Activated CD4-positive, alpha-beta T cell treated with anti-CD3 and anti-CD28 coated beads, Interleukin-2, amount 10 ng/mL, durations not matched to agents 7 days and 5 days (primary cell): ENCODE measurements at regions not wholly inside any gene's neighbourhood (a gene's known extent, or its start where the extent isn't known, plus 50 kb on each side); places are given as distances from the start of the nearest gene placed in this dataset.

Experiments used
- CTCF ChIA-PET: fragments of 350-600 bp; sonication (Branson Sonifier 250); formaldehyde crosslinking; loops from one replicate; lab custom pipeline; 2021; ENCODE audit warnings: antibody characterized with exemption; lab: Charles Lee
- POLR2A ChIA-PET: fragments of 350-600 bp; sonication (Branson Sonifier 250); formaldehyde crosslinking; loops from one replicate; lab custom pipeline; 2021; ENCODE audit warnings: antibody characterized with exemption; lab: Charles Lee
- DNase-seq: peaks from one replicate; pipeline ENCODE4 v3.0.0-alpha.2; 2020
- H3K27ac Mint-ChIP-seq: one replicate; pipeline ENCODE4 v1.8.0; 2021; ENCODE audit warnings: mild to moderate bottlenecking, moderate library complexity, mixed read lengths
- H3K27me3 Mint-ChIP-seq: one replicate; pipeline ENCODE4 v1.8.0; 2021; ENCODE audit warnings: mixed read lengths
- H3K36me3 Mint-ChIP-seq: one replicate; pipeline ENCODE4 v1.8.0; 2021; ENCODE audit warnings: low read depth, mixed read lengths
- H3K4me1 Mint-ChIP-seq: one replicate; pipeline ENCODE4 v1.8.0; 2021; ENCODE audit warnings: mixed read lengths
- H3K4me3 Mint-ChIP-seq: one replicate; pipeline ENCODE4 v1.8.0; 2021; ENCODE audit warnings: mild to moderate bottlenecking, moderate library complexity, mixed read lengths
- H3K9me3 Mint-ChIP-seq: one replicate; pipeline ENCODE4 v1.8.0; 2021; ENCODE audit warnings: mixed read lengths

DNA sequence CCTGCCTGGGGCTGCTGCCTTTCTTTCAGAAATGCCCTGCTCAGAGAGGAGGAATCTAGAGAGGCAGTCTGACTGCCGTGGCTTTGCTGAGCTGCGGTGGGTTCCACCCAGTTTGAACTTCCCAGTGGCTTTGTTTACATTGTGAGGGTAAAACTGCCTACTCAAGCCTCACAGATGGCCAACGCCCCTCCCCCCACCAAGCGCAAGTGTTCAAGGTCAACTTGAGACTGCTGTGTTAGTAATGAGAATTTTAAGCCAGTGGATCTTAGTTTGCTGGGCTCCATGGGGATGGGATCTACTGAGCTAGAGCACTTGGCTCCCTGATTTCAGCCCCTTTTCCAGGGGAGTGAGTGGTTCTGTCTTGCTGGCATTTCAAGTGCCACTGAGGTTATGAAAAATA is 819.2 kb downstream of the NLGN4Y start:
- CTCF ChIA-PET, result no interaction called here
- POLR2A ChIA-PET, result no interaction called here
- no peaks in the 10 kb centered on the region for H3K4me1 Mint-ChIP-seq
- H3K27ac Mint-ChIP-seq, result no peak overlapping the region
- H3K4me3 Mint-ChIP-seq, result no peak overlapping the region
- DNase-seq, result no peak
- H3K36me3 Mint-ChIP-seq, result no peaks in the 10 kb centered on the region
- peaks cover 4% of the 10 kb centered on the region for H3K9me3 Mint-ChIP-seq
- H3K27me3 Mint-ChIP-seq, result no peaks in the 10 kb centered on the region

DNA sequence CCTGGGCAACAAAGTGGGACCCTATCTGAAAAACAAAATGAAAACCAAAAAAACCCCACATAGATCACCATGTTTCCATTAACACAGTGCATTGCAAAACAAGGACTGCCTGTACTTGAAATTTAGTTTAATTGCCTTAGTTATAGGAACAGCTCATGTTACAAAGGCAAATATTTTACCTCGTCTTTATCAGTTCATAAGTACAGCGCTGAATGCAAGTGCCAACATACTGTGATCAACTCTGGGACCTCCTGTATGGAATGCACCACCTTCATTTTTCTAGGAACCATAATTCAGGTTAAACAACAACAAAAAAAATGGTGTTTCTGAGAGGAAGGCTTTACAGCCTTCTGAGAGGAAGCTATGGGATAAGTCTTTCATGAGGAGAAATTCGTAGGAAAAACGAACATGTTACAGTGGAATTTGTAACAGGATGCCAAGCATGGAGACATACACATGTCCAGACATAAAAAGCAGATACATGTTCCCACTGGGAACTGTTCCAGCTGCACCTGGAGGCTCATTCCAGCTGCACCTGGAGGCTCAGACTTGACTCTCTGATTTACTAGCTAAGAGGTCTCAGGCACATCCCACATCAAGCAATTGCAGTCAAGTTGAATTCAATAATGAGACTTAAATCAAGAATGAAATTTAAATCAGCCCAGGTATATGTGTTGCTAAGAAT is 821.3 kb downstream of the NLGN4Y start:
- H3K9me3 Mint-ChIP-seq, result peaks cover 4% of the 10 kb centered on the region
- CTCF ChIA-PET, result no interaction called here
- H3K4me1 Mint-ChIP-seq, result no peaks in the 10 kb centered on the region
- no peaks in the 10 kb centered on the region for H3K36me3 Mint-ChIP-seq
- POLR2A ChIA-PET, result no interaction called here
- no peak overlapping the region for H3K4me3 Mint-ChIP-seq
- H3K27ac Mint-ChIP-seq, result no peak overlapping the region
- no peak for DNase-seq
- no peaks in the 10 kb centered on the region for H3K27me3 Mint-ChIP-seq

DNA sequence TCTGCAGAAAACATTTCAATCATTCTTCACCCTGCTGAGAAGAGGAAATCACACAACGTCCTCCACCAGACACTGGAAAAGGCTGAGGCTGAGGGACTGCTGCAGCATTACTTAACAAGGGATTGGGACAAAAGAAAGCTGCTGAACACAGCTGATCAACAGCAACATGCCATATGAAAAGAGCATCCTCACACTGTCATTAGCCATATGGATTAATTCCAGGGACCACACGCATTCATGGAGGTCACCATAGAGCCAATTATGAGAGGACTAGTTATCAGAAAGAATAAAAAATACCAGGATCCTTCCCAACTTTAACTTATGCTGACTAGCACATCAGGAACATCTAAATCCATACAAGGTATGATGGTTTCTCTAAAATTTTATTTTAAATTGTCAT is 825.0 kb downstream of the NLGN4Y start:
- POLR2A ChIA-PET, result no interaction called here
- H3K9me3 Mint-ChIP-seq, result no peaks in the 10 kb centered on the region

DNA sequence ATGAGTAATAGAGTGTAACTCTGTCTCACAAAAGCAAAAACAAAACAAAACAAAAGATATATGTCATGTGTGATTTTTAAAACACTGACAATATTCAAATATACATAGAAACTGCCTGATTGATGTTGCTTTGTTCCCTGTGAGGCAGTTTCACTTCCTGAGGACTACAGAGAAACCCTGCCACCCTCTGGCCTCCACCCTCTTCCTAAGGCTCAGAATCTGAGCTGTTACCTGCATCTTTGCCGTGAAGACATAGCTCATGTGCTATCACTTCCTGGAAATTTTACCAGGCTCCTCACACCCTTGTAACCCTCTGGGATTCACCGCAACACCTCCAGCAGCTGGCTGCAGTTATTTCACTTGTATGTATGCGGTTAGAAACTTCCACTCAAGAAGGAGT is 831.0 kb downstream of the NLGN4Y start:
- Mint-ChIP-seq H3K9me3 (no peaks in the 10 kb centered on the region), H3K4me1 (peaks cover 13% of the 10 kb centered on the region), H3K4me3 (no peak overlapping the region), H3K27ac (peak overlapping the region; percentile 78), H3K36me3 (no peaks in the 10 kb centered on the region), H3K27me3 (peaks cover 2% of the 10 kb centered on the region)
- POLR2A ChIA-PET, result no interaction called here
- CTCF ChIA-PET, result no interaction called here
- DNase-seq, result peak; percentile 14

More for the DNA sequence above, 825.0 kb downstream of the NLGN4Y start:
- CTCF ChIA-PET, result no interaction called here
- H3K4me3 Mint-ChIP-seq, result no peak overlapping the region
- no peak overlapping the region for H3K27ac Mint-ChIP-seq
- peaks cover 3% of the 10 kb centered on the region for H3K4me1 Mint-ChIP-seq
- no peak for DNase-seq
- H3K27me3 Mint-ChIP-seq, result peaks cover 2% of the 10 kb centered on the region
- H3K36me3 Mint-ChIP-seq, result no peaks in the 10 kb centered on the region

DNA sequence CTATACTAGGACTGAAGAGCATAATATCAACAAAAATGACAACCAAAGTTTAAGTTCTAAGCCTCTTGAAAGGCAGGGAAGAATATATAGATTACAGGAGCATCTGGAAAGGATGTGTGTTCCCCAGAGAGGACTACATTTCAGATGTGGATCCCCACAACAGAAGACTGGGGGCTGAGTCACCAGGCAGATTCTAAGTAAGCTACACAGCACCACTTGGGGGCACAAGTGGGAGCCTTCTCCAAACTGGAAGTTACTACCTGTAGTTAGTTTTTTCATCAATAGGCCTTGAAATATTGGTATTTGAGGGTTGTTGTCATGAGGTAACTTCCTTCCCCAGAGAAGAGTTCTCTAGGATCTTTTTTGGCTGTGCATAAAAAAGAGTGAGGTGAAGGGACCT is 836.1 kb downstream of the NLGN4Y start:
- Mint-ChIP-seq H3K27ac (no peak overlapping the region), H3K4me3 (no peak overlapping the region), H3K36me3 (no peaks in the 10 kb centered on the region), H3K27me3 (no peaks in the 10 kb centered on the region), H3K9me3 (no peaks in the 10 kb centered on the region), H3K4me1 (peaks cover 6% of the 10 kb centered on the region)
- ChIA-PET POLR2A (no interaction called here), CTCF (no interaction called here)
- no peak for DNase-seq

DNA sequence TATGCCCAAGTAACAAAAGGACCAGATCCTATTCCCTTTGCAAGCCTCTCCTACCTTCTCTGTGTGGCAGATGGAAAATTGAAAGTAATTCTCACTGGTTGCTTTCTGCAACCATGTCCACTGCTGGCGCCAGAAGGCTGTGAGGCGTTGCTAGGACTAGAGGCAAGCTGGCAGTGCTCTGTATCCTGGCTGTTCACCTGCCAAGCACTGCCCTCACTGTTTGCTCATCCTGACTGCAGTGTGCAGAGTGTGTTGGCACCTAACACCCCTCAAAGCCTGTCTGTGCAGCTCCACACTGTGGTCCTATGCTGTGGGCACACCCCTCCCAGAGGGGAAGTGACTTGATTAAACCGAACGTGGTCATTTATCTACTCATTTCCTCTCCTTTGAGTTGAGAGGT is 840.7 kb downstream of the NLGN4Y start:
- DNase-seq, result no peak
- ChIA-PET POLR2A (no interaction called here), CTCF (no interaction called here)
- Mint-ChIP-seq H3K9me3 (no peaks in the 10 kb centered on the region), H3K4me3 (no peak overlapping the region), H3K36me3 (no peaks in the 10 kb centered on the region), H3K27ac (no peak overlapping the region), H3K27me3 (peaks cover 3% of the 10 kb centered on the region), H3K4me1 (no peaks in the 10 kb centered on the region)

DNA sequence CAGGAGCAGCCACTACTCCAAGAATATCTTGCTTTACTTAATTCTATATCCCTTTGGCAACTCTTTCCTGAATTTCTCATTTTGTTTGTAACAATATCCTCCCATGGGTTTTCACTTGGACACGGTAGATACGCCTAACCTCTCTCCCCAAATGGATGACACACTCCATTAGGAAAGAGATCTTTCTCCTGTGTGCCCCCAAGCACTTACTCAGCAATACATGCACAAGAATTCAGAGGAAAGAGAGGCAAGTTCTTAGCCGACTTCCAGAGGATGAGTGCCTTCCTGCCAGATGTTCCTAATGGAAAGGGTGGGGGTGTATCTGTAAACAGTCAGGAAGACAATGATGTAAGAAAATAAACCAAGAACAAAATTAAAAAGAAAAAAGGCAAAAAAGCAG is 844.5 kb downstream of the NLGN4Y start:
- Mint-ChIP-seq H3K9me3 (no peaks in the 10 kb centered on the region), H3K27me3 (peaks cover 12% of the 10 kb centered on the region), H3K4me1 (no peaks in the 10 kb centered on the region), H3K4me3 (no peak overlapping the region), H3K36me3 (no peaks in the 10 kb centered on the region), H3K27ac (no peak overlapping the region)
- ChIA-PET CTCF (no interaction called here), POLR2A (no interaction called here)
- DNase-seq, result no peak

DNA sequence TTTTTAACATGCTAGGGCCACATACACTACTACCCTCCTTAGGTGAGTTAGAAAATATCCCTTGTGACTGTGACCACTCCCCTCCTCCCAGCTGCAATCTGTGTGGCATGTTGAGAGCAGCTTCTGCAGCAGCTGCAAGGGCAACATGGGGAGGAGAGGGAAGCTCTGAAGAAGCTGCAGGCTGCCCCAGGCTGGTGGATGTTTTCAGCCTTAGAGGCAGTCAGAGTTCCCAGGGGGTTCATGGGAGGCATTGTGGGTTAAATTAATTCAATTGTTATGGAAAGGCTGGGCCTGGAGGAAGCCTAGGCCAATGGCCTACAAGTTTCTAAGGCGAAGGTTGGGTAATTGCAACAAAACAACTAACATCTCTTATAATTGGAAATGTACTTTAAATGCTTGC is 860.8 kb downstream of the NLGN4Y start:
- Mint-ChIP-seq H3K27ac (no peak overlapping the region), H3K9me3 (no peaks in the 10 kb centered on the region), H3K36me3 (no peaks in the 10 kb centered on the region), H3K4me3 (no peak overlapping the region), H3K27me3 (no peaks in the 10 kb centered on the region), H3K4me1 (no peaks in the 10 kb centered on the region)
- POLR2A ChIA-PET, result no interaction called here
- DNase-seq, result no peak
- CTCF ChIA-PET, result no interaction called here

DNA sequence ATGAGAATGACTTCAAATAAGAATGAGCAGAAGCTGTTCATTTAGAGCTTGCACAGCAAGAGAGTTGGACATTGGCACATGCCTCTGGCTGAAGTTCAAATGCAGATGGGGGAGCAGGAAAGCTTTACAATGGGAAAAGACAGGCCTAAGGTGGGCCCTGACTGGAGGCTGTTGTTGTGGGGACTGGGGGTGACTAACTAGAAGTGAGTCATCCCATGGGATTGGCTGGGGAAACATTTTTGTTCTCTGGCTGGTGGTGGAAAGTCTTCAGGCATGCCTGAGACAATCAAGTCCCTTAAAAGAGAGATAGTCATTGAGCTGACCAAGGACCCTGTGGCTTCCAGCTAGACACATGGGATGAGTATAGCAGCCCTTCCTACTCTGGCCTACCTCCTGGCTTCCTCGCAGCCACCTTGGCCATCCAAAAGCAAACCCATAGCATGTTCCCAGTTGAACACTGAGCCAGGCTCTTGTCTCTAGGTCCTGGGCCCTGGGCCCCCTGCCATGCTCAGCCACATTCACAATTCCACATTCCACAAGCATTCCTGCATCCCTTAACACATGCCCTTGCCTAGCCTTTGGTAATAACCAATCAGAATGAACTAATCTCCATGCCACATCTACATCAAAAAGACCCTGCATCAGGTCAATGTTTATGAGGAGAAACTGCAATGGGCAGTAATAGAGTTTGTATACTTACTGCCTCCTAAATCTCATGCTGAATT is 873.4 kb downstream of the NLGN4Y start:
- Mint-ChIP-seq H3K36me3 (no peaks in the 10 kb centered on the region), H3K4me3 (no peak overlapping the region), H3K27ac (no peak overlapping the region), H3K9me3 (no peaks in the 10 kb centered on the region), H3K4me1 (no peaks in the 10 kb centered on the region), H3K27me3 (no peaks in the 10 kb centered on the region)
- DNase-seq, result no peak
- POLR2A ChIA-PET, result no interaction called here
- CTCF ChIA-PET, result no interaction called here

DNA sequence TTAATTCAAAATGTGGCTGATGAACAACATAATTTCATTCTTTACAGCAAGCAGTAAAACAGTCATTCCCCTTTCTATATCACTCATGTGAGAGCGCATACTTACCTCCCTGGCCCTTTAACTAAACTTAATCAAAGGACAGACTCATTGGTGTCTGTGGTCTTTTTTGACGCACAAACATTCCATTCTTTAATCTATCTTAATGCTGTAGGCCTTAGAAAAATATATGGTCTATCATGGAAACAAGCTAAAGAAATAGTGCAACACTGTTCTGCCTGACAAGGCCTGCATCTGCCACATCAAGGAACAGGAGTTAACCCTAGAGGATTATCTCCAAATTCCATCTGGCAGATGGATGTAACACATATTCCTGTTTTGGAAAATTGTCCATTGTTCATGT is 878.1 kb downstream of the NLGN4Y start:
- Mint-ChIP-seq H3K27ac (no peak overlapping the region), H3K4me3 (no peak overlapping the region), H3K9me3 (no peaks in the 10 kb centered on the region), H3K27me3 (no peaks in the 10 kb centered on the region), H3K4me1 (no peaks in the 10 kb centered on the region), H3K36me3 (no peaks in the 10 kb centered on the region)
- DNase-seq, result no peak
- POLR2A ChIA-PET, result no interaction called here
- CTCF ChIA-PET, result no interaction called here

DNA sequence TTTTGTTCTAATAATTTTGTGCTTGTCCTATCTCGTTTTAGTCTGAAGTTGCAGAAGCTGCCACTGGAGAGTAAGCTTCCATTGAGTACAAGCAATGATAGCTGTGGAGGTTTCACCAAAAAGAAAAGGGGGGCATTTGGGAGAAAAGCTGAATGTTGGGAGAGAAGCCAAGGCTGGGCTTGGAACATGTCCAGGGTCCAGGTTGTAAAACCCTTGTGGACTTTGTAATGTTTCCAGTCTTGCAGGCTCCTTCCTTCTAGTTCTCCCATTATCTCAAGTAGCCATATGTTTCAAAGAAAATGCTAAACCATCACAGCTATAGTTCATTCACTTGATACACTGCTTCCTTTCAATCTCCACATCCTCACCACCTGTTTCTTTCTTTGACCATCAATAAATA is 880.2 kb downstream of the NLGN4Y start:
- no peak for DNase-seq
- Mint-ChIP-seq H3K27ac (no peak overlapping the region), H3K36me3 (no peaks in the 10 kb centered on the region), H3K9me3 (no peaks in the 10 kb centered on the region), H3K4me3 (no peak overlapping the region), H3K4me1 (no peaks in the 10 kb centered on the region), H3K27me3 (peaks cover 2% of the 10 kb centered on the region)
- ChIA-PET POLR2A (no interaction called here), CTCF (no interaction called here)

DNA sequence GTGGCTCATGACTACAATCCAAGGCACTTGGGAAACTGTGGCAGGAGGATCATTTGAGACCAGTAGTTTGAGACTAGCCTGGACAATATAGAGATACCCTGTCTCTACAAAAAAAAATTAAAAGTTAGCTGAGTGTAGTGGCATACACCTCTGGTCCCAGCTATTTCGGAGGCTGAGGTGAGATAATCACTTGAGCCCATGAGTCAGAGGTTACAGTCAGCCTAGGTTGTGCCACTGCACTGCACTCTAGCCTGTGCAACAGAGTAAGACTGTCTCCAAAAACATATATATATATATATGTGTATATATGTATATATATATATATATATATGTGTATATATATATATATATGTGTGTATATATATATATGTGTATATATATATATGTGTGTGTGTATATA is 890.8 kb downstream of the NLGN4Y start:
- H3K9me3 Mint-ChIP-seq, result no peaks in the 10 kb centered on the region
- H3K36me3 Mint-ChIP-seq, result no peaks in the 10 kb centered on the region
- no peak for DNase-seq
- POLR2A ChIA-PET, result no interaction called here
- H3K27ac Mint-ChIP-seq, result no peak overlapping the region
- CTCF ChIA-PET, result no interaction called here
- H3K27me3 Mint-ChIP-seq, result no peaks in the 10 kb centered on the region
- H3K4me1 Mint-ChIP-seq, result no peaks in the 10 kb centered on the region
- no peak overlapping the region for H3K4me3 Mint-ChIP-seq

DNA sequence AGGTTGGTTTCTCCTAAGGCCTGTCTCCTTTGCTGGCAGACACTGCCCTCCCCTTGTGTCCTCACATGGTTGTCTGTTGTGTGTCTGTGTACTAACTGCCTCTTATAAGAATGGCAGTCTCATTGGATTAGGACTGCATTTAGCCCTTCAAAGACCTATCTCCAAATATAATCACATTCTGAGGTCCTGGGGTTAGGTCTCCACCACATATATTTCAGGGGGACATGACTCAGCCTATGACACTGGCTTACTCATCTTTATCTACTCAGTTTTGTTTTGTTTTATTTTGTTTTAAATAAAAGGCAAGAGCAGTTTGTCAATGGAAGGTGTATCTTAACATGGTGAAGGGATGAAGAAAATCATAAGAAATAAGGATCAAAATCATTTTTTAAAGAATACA is 894.3 kb downstream of the NLGN4Y start:
- no peaks in the 10 kb centered on the region for H3K27me3 Mint-ChIP-seq
- peaks cover 2% of the 10 kb centered on the region for H3K4me1 Mint-ChIP-seq
- no peak for DNase-seq
- H3K4me3 Mint-ChIP-seq, result no peak overlapping the region
- CTCF ChIA-PET, result no interaction called here
- H3K9me3 Mint-ChIP-seq, result no peaks in the 10 kb centered on the region
- POLR2A ChIA-PET, result no interaction called here
- H3K27ac Mint-ChIP-seq, result no peak overlapping the region
- H3K36me3 Mint-ChIP-seq, result no peaks in the 10 kb centered on the region

DNA sequence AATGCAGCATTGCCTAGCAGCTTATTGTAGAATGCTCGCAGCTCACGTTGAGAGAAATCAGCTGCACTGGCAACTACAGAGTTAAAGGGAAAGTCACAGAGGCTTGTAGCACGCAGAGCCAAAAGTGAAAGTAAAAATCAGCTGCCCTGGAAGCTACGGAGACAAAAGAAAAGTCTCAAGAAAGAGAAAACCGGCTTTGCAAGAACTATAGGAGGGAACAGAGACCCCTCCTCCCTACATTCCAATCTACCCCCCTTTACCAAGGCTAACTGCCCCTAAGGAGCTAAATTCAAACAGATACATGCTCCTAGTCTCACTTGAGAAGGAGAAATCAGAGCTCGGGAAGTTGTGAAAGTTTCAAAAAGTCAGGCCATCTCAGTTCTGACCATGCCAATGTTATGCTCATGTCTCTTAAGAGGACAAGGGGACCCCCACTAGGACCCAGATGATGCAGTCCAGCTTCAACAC is 900.4 kb downstream of the NLGN4Y start:
- DNase-seq, result peak; percentile 43
- ChIA-PET POLR2A (no interaction called here), CTCF (no interaction called here)
- peak overlapping the region; percentile 78 for H3K4me3 Mint-ChIP-seq
- no peaks in the 10 kb centered on the region for H3K27me3 Mint-ChIP-seq
- H3K9me3 Mint-ChIP-seq, result peaks cover 8% of the 10 kb centered on the region
- peaks cover 8% of the 10 kb centered on the region for H3K36me3 Mint-ChIP-seq
- peak overlapping the region; percentile 98 for H3K27ac Mint-ChIP-seq
- H3K4me1 Mint-ChIP-seq, result peaks cover 33% of the 10 kb centered on the region
